GM18907 (cell line): ENCODE measurements at regions not wholly inside any gene's neighbourhood (a gene's known extent, or its start where the extent isn't known, plus 50 kb on each side); places are given as distances from the start of the nearest gene placed in this dataset.

ENCODE experiments used
- ATAC-seq: cut with Tn5 transposase; IDR thresholded peaks from one replicate; pipeline ENCODE4 v1.9.1; 2021; ENCODE audit warnings: mild to moderate bottlenecking, moderate library complexity; ENCODE audit not compliant: unreplicated experiment

DNA sequence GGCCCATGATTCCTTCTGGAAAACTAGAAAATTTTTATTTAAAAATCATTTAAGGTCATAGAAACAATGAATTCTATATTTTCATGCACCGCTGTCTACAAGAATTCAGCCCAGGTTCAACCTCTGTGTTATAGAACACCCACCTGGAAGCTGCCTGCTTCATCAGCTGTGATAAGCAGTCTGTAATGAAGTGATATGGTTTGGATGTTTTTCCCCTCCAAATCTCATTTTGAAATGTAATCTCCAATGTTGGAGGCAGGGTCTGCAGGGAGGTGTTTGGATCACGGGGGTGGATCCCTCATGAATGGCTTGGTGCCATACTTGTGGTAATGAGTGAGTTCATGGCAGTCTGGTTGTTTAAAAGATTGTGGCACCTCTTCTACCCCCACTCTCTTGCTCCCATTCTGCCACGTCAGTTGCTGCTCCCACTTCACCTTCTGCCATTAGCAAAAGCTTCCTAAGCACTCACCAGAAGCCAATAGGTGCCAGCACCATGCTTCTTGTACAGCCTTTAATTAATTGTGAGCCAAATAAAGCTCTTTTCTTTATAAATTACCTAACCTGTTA lies 55.6 kb downstream of the MRPL32 start:
- no peak for ATAC-seq

DNA sequence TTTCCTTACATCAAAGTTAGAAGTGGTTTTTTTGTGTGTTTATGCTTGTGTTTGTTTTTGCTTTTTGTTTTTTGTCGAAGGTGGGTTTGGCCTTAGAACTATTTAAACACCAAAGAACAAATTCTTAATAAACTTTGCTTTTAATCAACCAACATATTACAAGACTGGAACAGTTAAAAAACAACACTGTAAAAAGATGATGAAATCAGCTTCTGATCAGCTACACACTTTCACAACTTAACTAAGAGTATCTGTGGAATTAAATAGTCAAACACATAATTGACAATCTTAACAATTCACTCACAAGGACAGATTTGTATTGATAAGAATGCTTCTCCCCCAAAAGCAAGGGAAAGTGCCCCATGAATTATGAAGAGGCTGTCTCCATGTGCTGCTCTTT lies 58.8 kb downstream of the MRPL32 start:
- no peak for ATAC-seq

DNA sequence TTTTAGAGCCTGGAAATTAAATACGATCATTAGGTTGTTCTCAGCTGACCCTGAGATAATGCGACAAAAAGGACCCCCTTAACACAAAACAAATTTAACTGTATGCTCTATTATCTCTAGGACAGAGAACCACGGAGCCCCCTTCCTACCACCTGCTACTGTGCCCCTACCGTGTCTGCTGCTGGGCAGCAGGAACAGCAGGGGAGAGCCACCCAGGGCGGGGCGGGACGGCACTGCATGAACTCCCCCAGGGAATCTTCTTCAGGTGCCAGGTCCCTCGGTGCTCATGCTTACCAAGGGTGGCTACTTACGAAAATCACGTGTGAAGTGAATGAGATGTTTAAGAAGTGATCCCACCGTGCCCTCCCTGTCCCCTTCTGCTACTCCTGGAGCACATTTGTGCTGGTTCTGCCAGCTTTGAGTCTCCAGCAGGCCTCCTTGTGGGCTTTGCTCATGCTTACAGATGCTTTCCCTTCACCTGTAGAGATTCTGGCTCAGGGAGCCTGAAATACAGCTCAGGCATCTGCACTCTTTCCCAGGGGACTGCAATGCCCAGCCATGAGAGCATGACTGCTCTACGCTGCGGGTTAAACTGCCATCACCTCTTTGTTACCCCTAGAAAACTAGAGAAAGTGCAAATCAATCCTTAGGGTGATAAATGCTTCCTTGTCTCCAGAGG lies 59.9 kb downstream of the MRPL32 start:
- ATAC-seq = no peak

DNA sequence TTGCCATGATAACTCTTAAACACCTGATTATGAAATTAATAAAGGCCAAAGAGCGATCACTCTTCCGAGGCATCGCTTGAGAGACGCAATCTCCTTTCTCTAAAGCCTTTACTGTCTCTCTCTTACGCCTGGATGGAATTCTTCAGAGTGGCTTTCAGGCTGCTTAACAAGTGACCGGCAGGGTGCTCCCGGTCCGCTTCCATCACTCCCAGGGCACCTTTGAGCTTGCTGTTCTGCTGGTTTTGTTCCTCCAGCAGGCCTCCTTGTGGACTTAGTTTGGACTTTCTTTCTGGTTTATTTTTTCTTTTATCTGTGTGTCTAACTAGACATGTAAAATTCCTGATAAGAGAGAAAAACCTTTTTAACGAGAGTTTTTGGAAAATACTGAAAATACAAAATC lies 60.9 kb downstream of the MRPL32 start:
- no peak for ATAC-seq

DNA sequence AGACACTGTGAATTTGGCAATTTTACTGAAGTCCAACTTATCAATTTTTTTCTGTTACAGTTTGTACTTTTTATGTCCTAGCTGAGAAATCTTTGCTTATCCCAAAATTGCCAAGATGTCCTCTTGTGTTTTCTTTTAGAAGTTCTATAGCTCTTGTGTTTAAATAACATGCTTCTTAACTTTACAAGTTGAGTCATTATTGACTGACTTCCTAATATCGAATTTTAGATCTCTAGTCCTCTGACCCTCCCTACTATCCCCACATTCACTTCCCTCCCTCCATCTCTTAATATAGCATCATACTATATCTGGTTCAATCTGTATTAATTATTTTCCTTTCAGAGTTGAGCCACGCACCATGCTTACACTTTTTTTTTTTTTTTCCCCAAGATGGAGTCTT lies 61.9 kb downstream of the MRPL32 start:
- no peak for ATAC-seq

DNA sequence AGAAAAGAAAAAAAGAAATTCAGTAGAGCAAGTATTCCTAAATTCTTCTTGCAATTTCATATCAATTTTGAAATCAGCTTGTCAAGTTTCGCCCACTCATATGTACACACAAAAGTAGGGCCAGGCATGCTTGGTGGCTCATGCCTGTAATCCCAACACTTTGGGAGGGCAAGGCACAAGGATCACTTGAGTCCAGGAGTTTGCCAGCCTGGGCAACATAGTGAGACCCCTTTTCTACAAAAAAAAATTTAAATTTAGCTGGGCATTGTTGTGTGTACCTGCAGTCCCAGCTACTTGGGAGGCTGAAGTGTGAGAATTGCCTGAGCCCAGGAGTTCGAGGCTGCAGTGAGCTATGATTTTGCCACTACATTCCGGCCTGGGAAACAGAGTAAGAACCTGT lies 65.4 kb downstream of the MRPL32 start:
- ATAC-seq = no peak

DNA sequence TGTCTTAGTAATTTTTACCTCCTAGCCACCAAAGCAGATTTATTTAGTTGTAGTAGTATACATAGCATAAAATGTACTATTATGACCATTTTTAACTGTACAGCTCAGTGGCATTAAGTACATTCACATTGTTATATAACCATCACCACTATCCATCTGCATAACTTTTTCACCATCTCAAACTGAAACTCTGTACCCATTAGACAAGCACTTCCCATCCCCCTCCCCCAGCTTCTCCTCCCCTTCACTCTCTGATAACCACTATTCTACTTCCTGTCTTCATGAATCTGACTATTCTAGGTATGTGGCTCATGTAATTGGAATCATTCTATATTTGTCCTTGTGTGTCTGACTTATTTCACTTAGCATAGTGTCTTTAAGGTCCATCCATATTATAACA lies 71.9 kb downstream of the MRPL32 start:
- ATAC-seq = no peak

DNA sequence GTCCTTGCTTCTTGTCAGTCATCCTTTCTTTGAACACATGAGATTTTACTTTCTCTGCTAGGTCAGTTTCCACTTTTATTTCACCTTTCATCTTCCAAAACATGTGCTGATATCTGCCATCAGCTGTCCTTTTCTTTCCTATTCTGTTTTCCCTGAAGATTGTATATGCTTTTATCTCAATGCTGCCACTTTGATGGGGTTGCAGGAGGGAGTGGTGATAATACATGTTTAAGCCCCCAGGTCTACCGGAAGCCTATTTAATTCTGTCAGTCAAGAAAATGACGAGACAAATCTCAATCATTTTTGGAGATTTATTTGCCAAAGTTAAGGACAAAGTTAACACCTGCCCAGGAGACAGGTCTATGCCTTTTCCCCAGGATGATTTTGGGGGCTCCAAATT lies 73.8 kb downstream of the MRPL32 start:
- no peak for ATAC-seq

DNA sequence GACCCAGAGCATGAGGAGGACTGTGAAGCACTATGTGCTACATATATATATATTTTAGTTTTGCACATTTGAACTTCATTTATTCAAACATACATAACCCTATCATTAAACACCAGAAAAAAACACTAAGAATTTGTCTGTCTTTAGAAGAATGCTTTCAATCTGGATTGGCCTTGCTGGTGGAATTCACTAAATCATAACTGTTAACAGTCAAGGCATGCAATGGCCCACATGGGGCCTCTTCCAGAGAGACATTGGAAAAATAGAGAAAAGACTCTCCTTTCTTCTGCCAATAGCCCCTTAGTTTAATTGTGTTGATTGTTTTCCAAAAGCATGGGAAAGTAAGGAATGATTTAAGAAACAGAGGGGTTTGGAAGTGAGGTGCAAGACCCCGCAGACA lies 77.9 kb downstream of the MRPL32 start:
- ATAC-seq = no peak

DNA sequence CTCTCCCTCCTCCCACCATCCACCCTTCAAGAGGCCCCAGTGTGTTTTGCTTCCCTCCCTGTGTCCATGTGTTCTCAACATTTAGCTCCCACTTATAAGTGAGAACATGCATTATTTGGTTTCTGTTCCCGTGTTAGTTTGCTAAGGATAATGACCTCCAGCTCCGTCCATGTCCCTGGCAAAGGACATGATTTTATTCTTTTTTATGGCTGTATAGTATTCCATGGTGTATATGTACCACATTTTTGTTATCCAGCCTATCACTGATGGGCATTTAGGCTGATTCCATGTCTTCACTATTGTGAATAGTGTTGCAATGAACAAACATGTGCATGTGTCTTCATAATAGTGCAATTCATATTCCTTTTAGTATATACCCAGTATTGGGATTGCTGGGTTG lies 79.7 kb downstream of the MRPL32 start:
- ATAC-seq = no peak

DNA sequence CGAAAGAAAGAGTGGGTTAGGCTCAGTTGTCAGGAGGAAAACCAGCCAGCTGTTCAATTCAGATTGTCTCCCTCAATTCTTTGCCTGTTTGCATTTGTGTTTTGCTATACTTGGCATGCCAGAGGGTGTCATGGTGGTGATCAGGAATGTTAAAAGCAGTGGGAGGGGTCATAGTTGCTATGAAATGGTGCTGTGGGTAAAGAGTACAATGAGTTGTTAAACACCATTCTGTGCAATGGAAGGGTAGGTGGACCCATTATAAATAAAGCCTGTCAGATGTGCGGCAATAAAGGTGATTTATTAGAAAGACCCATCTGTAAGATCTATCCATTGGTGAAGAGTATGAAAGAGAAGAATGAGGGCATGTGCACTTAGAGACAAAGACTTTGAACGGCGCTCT lies 82.2 kb downstream of the MRPL32 start:
- no peak for ATAC-seq

DNA sequence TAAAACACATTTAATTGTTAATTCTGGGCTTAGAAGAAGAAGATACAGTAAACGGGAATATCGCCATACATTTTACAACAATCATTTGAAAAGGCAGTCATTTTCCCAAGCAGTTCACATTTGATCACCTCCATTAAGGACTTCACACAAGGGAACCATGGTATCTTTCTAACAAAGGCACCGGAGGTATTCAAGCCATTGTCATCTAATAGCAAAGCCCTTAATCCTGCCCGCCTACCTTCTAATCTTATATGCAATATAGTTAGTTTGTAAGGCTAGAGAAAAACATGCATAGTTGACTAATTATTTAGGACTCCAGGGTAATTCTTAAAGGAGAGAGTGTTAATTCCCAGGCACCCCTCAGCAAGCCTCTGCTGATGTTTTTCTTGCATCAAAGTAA lies 83.1 kb downstream of the MRPL32 start:
- no peak for ATAC-seq

DNA sequence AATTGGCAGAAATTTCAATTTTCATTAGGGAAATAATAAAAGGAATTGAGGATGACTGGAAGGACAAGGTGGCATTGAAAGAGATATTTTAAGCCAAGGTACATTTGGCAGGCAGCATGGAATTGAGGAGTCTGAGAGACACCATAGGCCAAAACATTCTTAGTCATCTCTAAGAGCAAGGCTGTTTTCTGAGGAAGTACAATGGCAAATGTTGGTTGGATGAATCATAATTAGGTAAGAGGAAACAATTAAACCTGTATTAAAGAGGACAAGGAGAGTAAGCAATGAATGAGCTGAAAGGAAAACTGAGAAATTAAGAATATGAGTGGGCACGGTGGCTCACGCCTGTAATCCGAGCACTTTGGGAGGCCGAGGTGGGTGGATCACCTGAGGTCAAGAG lies 86.3 kb downstream of the MRPL32 start:
- no peak for ATAC-seq

DNA sequence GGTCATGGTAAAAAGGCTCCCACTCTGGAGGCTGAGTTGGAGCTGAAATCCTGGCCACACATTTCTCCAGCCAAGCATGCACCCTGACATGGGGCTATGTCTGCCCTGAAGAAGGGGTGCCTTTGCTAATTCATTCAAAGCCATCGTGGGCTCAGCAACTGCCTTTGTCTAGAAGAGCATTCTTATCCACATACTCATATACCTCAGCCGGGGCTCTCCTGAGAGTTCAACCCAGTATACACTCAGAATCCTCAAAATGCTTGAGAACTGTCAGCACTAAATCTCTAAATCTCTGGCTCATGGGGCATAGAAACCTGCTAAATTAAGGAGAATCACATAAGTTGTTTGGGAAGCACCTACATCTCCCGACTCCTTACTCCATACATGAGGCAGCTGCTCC lies 89.3 kb downstream of the MRPL32 start:
- no peak for ATAC-seq

DNA sequence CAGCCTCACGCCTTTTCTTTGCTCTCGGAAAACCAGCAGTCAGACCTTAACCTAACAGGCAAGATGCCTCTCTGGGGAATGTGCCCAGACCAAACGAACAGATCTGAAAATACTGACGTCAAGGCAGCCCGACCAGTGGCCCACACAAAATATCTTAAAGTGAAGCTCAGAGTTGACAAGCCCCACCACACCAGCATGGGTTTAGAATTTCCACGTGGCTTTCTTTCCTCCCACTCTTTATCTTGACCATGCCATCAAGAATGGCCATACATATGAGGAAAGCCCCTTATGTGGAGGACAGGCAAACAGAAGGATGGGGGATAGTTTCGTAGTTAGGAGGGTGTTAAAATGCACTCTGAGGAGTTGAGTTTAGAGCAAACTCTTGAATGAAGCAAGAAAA lies 89.8 kb downstream of the MRPL32 start:
- no peak for ATAC-seq

DNA sequence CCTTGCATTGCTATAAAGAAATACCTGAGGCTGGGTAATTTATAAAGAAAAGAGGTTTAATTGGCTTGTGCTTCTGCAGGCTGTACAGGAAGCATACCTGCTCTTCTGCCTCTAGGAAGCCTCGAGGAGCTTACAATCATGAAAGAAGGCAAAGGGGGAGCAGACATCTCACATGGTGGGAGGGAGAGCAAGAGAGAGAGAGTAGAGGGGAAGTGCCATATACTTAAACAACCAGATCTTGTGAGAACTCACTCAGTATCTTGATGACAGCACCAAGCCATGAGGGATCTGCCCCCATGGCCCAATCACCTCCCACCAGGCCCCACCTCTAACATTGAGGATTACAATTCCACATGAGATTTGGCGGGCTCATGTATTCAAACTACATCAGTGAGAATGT lies 79.1 kb upstream of the HECW1 start:
- ATAC-seq = no peak

DNA sequence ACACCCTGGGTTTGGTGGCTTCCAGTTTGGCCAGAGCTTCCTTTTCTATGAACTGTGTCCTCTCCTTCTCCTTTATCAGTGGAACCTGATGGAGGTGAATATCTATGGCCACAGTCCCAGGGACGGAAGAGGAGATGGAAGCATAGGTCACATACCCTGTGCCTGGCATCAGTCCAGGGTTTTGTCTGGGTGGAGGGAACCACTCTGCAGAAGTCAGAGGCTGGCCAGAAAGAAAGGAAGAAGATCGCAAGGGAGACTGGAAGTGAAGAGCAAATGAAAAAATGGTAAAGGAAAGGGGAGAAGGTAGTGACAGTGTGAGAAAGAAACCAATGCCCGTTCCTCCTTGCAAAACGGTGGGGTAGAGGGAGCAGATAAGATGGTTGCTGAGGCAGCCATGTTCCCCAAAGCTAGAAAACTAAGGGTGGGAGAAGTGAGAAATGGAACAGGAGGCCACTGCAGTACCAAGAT lies 77.9 kb upstream of the HECW1 start:
- no peak for ATAC-seq

DNA sequence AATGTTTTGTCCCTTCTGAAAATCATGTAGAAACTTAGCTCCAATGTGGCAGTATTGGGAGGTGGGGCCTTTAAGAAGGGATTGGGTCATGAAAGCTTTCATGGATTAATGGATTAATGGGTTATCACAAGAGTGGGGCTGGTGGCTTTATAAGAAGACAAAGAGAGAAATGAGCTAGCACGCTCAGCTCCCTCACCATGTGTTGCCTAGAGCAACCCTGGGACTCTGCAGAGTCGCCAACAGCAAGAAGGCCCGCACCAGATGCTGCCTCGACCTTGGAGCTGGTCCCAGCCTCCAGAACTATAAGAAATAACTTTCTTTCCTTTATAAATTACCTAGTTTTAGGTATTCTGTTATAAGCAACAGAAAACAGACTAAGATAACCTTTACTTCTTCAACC lies 74.9 kb upstream of the HECW1 start:
- no peak for ATAC-seq

DNA sequence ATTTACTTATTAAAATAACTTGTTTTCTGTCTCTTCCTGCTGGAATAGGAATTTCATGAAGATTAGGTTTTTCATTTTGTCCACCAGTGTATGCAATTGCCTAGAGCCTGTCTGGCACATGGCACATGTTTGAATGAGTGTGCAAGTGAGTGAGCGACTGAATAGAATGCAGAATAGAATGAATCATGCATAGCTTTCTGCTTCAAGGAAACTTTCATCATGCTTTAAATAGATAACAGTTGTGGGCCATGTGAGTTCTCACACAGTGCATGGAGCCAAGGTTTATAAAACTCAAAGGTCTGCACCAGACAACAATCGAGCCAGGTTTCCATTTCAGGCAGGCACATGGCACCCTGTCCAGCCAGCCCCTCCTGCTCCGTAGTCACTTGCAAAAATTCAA lies 74.2 kb upstream of the HECW1 start:
- no peak for ATAC-seq

DNA sequence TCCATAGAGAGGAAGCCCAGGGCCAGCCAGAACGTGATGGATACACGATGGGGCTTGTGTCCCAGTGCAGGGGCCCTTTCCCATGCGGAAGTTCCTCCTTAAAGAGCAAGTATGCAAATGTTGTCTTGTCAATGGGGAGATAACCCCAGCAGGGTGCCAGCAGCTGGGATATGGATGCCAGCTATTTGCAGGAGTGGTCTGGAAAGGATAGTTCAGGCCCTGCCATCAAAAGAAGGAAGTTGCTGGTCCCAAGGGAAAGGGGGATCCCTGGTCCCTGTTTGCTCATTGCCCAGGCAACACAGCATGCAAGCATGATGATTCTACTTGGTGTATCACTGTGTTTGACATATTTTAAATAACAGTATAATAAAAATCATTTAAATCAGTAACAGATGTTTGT lies 73.1 kb upstream of the HECW1 start:
- no peak for ATAC-seq

DNA sequence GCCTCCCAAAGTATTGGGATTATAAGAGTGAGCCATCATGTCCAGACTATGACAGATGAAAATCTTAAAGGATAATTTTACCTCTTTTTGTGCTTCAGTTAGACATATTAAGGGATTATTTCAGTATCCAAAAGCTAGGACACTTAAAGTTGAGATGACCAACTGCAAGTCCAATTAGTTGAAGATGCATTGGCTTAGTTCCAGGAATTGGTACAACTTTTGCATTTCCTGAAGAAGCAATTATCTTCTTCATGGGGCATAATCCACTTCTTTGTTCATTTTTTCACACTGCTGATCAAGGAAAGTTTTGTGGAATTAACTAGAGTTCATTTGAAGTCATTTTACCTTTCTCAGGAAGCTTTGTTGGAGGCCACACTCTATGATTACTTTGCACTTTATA lies 72.0 kb upstream of the HECW1 start:
- no peak for ATAC-seq

DNA sequence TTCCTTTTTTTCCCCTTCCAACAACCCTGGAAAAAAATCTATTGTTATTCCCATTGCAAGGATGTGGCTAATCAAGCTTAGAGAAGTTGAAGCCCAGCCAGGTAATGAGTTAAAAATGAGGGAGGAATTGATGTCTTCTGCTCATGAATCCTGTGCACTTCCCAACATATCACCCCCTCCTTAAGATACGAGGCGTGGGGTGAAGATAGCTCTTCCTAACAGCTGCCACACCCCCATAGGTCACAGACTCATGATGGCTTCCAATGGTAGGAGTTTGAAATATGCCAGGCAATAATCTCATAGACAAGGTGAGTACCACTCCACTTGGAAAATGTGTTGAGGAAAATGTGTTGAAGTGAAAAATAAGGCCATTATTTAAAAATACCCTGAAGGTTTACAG lies 71.3 kb upstream of the HECW1 start:
- ATAC-seq = no peak

DNA sequence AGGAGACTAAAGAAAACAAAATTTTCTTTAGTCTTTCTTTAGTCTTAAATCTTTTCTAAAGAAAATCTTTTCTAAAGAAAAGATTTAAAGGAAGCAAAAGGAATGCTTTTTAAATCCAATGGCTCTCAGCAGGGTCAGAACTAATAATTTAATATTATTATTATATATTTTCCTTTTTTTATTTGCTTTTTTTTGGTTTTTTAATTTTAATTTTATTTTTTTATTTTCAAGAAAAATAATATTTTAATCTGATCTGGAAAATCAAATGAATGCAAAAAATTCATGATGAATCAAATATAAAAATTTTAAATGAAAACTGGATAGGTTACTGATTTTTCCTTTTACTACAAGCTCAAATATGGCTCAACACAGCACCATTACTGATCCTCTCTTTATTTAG lies 70.7 kb upstream of the HECW1 start:
- ATAC-seq = no peak
